ENCODE measurements at regions not wholly inside any gene's neighbourhood (a gene's known extent, or its start where the extent isn't known, plus 50 kb on each side); places are given as distances from the start of the nearest gene placed in this dataset.

DNA sequence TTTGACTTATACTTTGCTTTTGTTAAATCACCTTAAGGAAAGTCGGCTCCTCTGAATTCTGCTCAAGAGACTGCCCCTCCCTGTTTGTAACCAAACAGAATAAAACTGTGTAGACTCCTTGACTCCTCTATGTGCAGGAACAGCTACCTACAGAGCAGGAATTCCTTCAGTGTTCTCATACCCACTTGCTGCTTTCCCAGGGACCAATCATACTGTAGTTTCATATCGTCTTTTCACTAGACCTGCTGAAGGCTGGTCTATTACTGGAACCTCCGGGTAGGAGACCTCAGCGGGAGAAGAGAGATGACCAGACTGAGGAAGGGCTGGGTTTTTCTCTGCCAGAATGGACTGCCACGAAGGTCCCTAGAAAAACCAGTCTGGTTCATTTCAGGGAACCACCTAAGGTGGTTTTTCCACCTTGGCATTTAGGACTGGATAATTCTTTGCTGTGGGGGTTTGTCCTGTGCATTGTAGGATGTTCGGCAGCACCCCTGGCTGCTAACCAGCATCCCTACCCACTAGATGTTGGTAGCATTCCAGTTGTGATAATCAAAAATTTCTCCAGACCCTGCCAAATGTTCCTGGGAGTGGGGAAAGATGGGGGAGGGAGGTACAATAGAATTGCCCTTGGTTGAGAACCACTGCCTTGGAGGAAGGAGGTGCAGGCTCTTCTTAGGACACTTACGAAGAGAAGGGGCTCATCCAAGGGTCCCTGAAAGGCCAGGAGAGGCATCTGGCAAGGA is 80.5 kb downstream of the DNAAF9 start:
- Mint-ChIP-seq H3K4me3 (ENCODE audit: unreplicated experiment) (no peak overlapping the region), H3K27ac (ENCODE audit: low read depth, unreplicated experiment) (no peak overlapping the region), H3K36me3 (ENCODE audit: insufficient read depth, unreplicated experiment) (peaks cover 28% of the 10 kb centered on the region), H3K27me3 (ENCODE audit: insufficient read depth, unreplicated experiment) (no peaks in the 10 kb centered on the region), H3K9me3 (ENCODE audit: unreplicated experiment) (no peaks in the 10 kb centered on the region), H3K4me1 (ENCODE audit: insufficient read depth, unreplicated experiment) (peaks cover 5% of the 10 kb centered on the region)
- TF ChIP-seq, protein P1, sequence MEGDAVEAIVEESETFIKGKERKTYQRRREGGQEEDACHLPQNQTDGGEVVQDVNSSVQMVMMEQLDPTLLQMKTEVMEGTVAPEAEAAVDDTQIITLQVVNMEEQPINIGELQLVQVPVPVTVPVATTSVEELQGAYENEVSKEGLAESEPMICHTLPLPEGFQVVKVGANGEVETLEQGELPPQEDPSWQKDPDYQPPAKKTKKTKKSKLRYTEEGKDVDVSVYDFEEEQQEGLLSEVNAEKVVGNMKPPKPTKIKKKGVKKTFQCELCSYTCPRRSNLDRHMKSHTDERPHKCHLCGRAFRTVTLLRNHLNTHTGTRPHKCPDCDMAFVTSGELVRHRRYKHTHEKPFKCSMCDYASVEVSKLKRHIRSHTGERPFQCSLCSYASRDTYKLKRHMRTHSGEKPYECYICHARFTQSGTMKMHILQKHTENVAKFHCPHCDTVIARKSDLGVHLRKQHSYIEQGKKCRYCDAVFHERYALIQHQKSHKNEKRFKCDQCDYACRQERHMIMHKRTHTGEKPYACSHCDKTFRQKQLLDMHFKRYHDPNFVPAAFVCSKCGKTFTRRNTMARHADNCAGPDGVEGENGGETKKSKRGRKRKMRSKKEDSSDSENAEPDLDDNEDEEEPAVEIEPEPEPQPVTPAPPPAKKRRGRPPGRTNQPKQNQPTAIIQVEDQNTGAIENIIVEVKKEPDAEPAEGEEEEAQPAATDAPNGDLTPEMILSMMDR (IDR thresholded peaks at IDR 0.05; ENCODE audit: unreplicated experiment) = no peak
- ChIA-PET CTCF (interaction anchor here (1.3 kb wide), 1 partner anchor 10 kb away, joined by 5 read pairs; no protein-coding TSS in a partner anchor), POLR2A (interaction anchor here (1.4 to 4.7 kb wide), 2 partner anchors 10 to 13 kb away, joined by 3 to 18 read pairs; no protein-coding TSS in a partner anchor)
- DNase-seq (ENCODE audit: unreplicated experiment) = no peak
- no TSS peak for BruUV-seq (replicated peaks)
- intact Hi-C loops (cut with micrococcal nuclease) = no loop called here

DNA sequence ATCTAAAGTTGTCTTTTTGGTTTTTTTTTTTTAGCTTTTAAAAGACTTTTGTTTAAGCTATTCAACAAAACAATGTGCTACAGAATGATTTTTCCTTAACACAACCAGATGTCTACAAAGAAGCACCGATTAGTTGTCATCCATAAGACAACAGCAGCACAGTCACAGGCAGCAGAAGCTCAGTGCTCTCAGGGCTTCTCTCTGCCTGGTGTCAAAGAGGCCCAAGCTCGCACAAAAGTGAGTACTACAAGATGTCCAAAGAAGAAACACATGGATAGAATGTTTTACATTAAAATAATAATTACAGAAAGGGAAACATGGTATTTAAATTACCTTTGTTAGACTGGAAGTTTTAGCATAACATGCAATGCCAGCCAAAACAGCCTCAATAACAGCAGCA is 81.6 kb downstream of the DNAAF9 start:
- intact Hi-C loops (cut with micrococcal nuclease) = no loop called here
- no peaks in the 10 kb centered on the region for H3K9me3 Mint-ChIP-seq (ENCODE audit: unreplicated experiment)
- H3K27me3 Mint-ChIP-seq (ENCODE audit: insufficient read depth, unreplicated experiment) = no peaks in the 10 kb centered on the region
- peaks cover 5% of the 10 kb centered on the region for H3K4me1 Mint-ChIP-seq (ENCODE audit: insufficient read depth, unreplicated experiment)
- ChIA-PET CTCF (interaction anchor here (0.6 to 1.1 kb wide), 5 partner anchors 11 to 593 kb away, joined by 3 to 7 read pairs (median 3); no protein-coding TSS in a partner anchor), POLR2A (interaction anchor here (0.6 to 4.7 kb wide), 7 partner anchors 8 to 477 kb away, joined by 3 to 18 read pairs (median 3); no protein-coding TSS in a partner anchor)
- no peak for DNase-seq (ENCODE audit: unreplicated experiment)
- H3K36me3 Mint-ChIP-seq (ENCODE audit: insufficient read depth, unreplicated experiment) = peaks cover 18% of the 10 kb centered on the region
- TF ChIP-seq, protein P1 (IDR thresholded peaks at IDR 0.05; ENCODE audit: unreplicated experiment) = no peak
- H3K27ac Mint-ChIP-seq (ENCODE audit: low read depth, unreplicated experiment) = no peak overlapping the region
- BruUV-seq (replicated peaks) = no TSS peak
- no peak overlapping the region for H3K4me3 Mint-ChIP-seq (ENCODE audit: unreplicated experiment)

DNA sequence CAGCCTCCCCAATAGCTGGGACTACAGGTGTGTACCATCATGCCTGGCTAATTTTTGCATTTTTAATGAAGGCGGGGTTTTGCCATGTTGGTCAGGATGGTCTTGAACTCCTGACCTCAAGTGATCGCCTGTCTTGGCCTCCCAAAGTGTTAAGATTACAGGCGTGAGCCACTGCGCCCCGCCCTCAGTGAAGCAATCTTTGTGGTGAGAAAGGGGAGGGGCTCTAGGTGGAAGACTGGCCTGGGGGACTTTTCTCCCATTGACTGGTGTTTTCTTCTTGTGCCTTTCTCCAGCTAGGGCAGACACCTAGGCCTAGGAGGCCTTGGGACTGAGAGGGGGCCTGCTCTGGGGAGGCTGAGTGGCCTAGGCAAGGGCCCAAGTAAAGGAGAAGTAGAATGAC is 84.1 kb downstream of the DNAAF9 start:
- no peak overlapping the region for H3K4me3 Mint-ChIP-seq (ENCODE audit: unreplicated experiment)
- peaks cover 5% of the 10 kb centered on the region for H3K4me1 Mint-ChIP-seq (ENCODE audit: insufficient read depth, unreplicated experiment)
- BruUV-seq (replicated peaks) = no TSS peak
- peak; percentile 79 for DNase-seq (ENCODE audit: unreplicated experiment)
- peaks cover 5% of the 10 kb centered on the region for H3K36me3 Mint-ChIP-seq (ENCODE audit: insufficient read depth, unreplicated experiment)
- H3K9me3 Mint-ChIP-seq (ENCODE audit: unreplicated experiment) = no peaks in the 10 kb centered on the region
- H3K27ac Mint-ChIP-seq (ENCODE audit: low read depth, unreplicated experiment) = no peak overlapping the region
- no peaks in the 10 kb centered on the region for H3K27me3 Mint-ChIP-seq (ENCODE audit: insufficient read depth, unreplicated experiment)
- TF ChIP-seq, protein P1 (IDR thresholded peaks at IDR 0.05; ENCODE audit: unreplicated experiment) = no peak
- ChIA-PET POLR2A (interaction anchor here (1.2 to 4.7 kb wide), 3 partner anchors 9 to 106 kb away, joined by 3 to 18 read pairs (median 3); no protein-coding TSS in a partner anchor), CTCF (interaction anchor here (0.6 to 5.5 kb wide), 4 partner anchors 82 to 628 kb away, joined by 3 to 34 read pairs (median 4); no protein-coding TSS in a partner anchor)
- intact Hi-C loops (cut with micrococcal nuclease) = no loop called here

DNA sequence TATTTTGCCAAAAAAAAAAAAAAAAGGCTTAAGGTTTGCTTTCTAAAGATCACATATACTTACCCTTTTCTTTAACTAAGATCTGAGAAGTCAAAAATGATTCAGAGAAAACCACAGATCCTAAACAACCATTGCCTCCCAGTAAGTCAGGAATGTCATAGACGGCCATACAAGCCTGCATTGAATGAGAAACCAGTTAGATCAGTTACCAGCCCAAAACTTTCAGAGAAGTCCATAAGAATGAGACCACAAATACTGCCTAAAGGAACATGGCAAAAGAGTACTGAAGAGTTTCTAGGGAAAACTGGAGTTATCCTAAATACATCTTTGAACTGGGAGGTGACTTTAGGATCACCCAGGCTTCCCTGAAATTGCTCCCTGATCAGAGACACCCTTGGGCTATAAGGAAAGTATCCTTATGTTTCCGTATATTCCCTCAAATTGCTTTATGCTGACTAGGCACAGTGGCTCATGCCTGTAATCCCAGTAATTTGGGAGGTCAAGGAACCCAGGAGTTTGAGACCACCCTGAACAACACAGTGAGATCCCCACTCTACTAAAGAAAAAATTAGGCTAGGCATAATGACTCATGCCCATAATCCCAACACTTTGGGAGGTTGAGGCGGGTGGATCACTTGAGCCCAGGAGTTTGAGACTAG is 79.4 kb upstream of the SLC4A11 start:
- H3K4me1 Mint-ChIP-seq (ENCODE audit: insufficient read depth, unreplicated experiment) = peaks cover 23% of the 10 kb centered on the region
- POLR2A ChIA-PET = no interaction called here

More for the DNA sequence above, 79.4 kb upstream of the SLC4A11 start:
- intact Hi-C loops (cut with micrococcal nuclease) = loop anchor here (5.0 kb wide), 1 partner anchor 201 kb away; no protein-coding TSS in a partner anchor
- CTCF ChIA-PET = interaction anchor here (0.6 to 3.4 kb wide), 4 partner anchors 14 to 266 kb away, joined by 3 to 37 read pairs (median 4); no protein-coding TSS in a partner anchor
- DNase-seq (ENCODE audit: unreplicated experiment) = no peak
- no TSS peak for BruUV-seq (replicated peaks)
- no peaks in the 10 kb centered on the region for H3K9me3 Mint-ChIP-seq (ENCODE audit: unreplicated experiment)
- no peaks in the 10 kb centered on the region for H3K27me3 Mint-ChIP-seq (ENCODE audit: insufficient read depth, unreplicated experiment)
- H3K27ac Mint-ChIP-seq (ENCODE audit: low read depth, unreplicated experiment) = no peak overlapping the region
- peaks cover 27% of the 10 kb centered on the region for H3K36me3 Mint-ChIP-seq (ENCODE audit: insufficient read depth, unreplicated experiment)
- H3K4me3 Mint-ChIP-seq (ENCODE audit: unreplicated experiment) = no peak overlapping the region
- TF ChIP-seq, protein P1 (IDR thresholded peaks at IDR 0.05; ENCODE audit: unreplicated experiment) = no peak

All from MCF 10A (cell line).